ENCODE measurements at regions not wholly inside any gene's neighbourhood (a gene's known extent, or its start where the extent isn't known, plus 50 kb on each side); places are given as distances from the start of the nearest gene placed in this dataset.

- DNase-seq (ENCODE audit: low spot score): no peak
- TF ChIP-seq, protein P1, sequence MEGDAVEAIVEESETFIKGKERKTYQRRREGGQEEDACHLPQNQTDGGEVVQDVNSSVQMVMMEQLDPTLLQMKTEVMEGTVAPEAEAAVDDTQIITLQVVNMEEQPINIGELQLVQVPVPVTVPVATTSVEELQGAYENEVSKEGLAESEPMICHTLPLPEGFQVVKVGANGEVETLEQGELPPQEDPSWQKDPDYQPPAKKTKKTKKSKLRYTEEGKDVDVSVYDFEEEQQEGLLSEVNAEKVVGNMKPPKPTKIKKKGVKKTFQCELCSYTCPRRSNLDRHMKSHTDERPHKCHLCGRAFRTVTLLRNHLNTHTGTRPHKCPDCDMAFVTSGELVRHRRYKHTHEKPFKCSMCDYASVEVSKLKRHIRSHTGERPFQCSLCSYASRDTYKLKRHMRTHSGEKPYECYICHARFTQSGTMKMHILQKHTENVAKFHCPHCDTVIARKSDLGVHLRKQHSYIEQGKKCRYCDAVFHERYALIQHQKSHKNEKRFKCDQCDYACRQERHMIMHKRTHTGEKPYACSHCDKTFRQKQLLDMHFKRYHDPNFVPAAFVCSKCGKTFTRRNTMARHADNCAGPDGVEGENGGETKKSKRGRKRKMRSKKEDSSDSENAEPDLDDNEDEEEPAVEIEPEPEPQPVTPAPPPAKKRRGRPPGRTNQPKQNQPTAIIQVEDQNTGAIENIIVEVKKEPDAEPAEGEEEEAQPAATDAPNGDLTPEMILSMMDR (IDR thresholded peaks at IDR 0.05; ENCODE audit: extremely low read depth, missing control alignments): no peak
Observed at GRCh38 chr11:128328955-128329551, 258.3 kb downstream of the ETS1 start.

GRCh38 chr11:128327274-128327673 lies 260.1 kb downstream of the ETS1 start:
- no peak for DNase-seq (ENCODE audit: low spot score)
- TF ChIP-seq, protein P1 (IDR thresholded peaks at IDR 0.05; ENCODE audit: extremely low read depth, missing control alignments): no peak

GRCh38 chr11:128326791-128327190 lies 260.6 kb downstream of the ETS1 start:
- TF ChIP-seq, protein P1 (IDR thresholded peaks at IDR 0.05; ENCODE audit: extremely low read depth, missing control alignments): no peak
- DNase-seq (ENCODE audit: low spot score): no peak

DNA sequence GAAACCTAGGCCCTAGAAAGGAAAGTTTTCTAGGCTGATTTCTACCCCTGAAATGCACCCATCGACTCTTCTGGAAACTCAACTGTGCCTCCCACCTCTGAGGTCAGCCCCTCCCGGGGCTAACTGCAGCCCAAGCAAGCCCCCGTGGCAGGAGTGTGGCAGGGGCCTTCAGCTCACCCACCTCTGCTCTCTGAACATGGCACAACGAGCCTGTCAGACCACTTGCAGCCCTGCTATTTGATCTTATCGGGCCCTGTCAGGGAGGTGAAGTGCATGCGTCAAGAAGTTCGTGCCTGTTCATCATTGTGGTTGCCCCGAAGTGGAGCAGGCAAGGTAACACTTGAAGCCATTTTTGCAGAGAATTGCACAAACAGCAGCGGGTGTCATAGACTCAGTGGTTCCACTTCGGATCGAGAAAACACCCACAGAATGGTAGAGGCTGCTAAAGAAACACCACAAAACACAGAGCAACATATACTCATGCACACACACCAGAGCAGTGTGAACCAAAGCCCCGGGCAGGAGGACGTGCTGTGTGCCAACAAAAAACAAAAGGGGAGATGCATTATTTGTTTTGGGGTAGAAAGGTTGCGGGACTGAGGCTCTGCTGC lies 262.7 kb downstream of the ETS1 start:
- no peak for DNase-seq (ENCODE audit: low spot score)

GRCh38 chr11:128324051-128324481 lies 263.3 kb downstream of the ETS1 start:
- TF ChIP-seq, protein P1 (IDR thresholded peaks at IDR 0.05; ENCODE audit: extremely low read depth, missing control alignments): no peak
- no peak for DNase-seq (ENCODE audit: low spot score)

More for the DNA sequence above, 262.7 kb downstream of the ETS1 start:
- TF ChIP-seq, protein P1 (IDR thresholded peaks at IDR 0.05; ENCODE audit: extremely low read depth, missing control alignments): no peak

DNA sequence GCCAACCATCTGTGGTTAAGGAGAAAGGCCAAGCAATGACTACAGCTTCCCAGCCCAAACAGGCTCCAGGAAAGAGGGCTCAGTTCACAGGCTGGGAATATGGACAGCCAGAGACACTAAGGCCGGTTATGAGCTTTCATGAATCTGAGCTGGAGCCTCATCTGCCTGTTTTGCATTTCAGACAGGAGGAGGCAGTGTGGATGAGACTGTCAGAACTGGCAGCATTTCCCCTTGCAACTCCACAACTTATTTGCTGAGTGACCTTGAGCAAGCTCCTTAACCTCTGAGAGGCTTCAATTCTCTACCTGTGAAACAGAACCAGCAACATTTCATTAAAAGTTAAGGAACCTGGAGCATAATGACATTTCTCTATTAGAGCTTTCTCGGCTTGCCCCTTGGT lies 264.0 kb downstream of the ETS1 start:
- TF ChIP-seq, protein P1 (IDR thresholded peaks at IDR 0.05; ENCODE audit: extremely low read depth, missing control alignments): peak; percentile 42
- peak; percentile 49 for DNase-seq (ENCODE audit: low spot score)

- TF ChIP-seq, protein P1 (IDR thresholded peaks at IDR 0.05; ENCODE audit: extremely low read depth, missing control alignments): no peak
- DNase-seq (ENCODE audit: low spot score): peak; percentile 67
Observed at GRCh38 chr11:128318856-128319474, 268.4 kb downstream of the ETS1 start.

Measured in GM20000 (cell line).